GM18505 (cell line): ENCODE measurements at regions not wholly inside any gene's neighbourhood (a gene's known extent, or its start where the extent isn't known, plus 50 kb on each side); places are given as distances from the start of the nearest gene placed in this dataset.

Experiments used
- ATAC-seq: cut with Tn5 transposase; IDR thresholded peaks from one replicate; pipeline ENCODE4 v1.9.1; 2021; ENCODE audit not compliant: unreplicated experiment
- POLR2A ChIP-seq: IDR thresholded peaks from 4 replicates; pipeline ENCODE4 v1.6.1; 2011; ENCODE audit warnings: borderline replicate concordance; ENCODE audit not compliant: insufficient read depth, insufficient read length; ENCODE audit errors: extremely low read depth

- no peak for TF ChIP-seq POLR2A
These were observed 56.9 kb upstream of the CD96 start for GRCh38 chr3:111485086-111485485.

More at GRCh38 chr3:111485086-111485485, 56.9 kb upstream of the CD96 start:
- ATAC-seq, result no peak
